ENCODE measurements at regions not wholly inside any gene's neighbourhood (a gene's known extent, or its start where the extent isn't known, plus 50 kb on each side); places are given as distances from the start of the nearest gene placed in this dataset.

GRCh38 chr2:34178482-34178881, 579.4 kb upstream of the FAM98A start:
- TF ChIP-seq, protein P1, sequence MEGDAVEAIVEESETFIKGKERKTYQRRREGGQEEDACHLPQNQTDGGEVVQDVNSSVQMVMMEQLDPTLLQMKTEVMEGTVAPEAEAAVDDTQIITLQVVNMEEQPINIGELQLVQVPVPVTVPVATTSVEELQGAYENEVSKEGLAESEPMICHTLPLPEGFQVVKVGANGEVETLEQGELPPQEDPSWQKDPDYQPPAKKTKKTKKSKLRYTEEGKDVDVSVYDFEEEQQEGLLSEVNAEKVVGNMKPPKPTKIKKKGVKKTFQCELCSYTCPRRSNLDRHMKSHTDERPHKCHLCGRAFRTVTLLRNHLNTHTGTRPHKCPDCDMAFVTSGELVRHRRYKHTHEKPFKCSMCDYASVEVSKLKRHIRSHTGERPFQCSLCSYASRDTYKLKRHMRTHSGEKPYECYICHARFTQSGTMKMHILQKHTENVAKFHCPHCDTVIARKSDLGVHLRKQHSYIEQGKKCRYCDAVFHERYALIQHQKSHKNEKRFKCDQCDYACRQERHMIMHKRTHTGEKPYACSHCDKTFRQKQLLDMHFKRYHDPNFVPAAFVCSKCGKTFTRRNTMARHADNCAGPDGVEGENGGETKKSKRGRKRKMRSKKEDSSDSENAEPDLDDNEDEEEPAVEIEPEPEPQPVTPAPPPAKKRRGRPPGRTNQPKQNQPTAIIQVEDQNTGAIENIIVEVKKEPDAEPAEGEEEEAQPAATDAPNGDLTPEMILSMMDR (conservative IDR thresholded peaks at IDR 0.05; ENCODE audit: low read length): no peak
- no peak for TF ChIP-seq EZH2phosphoT487 (IDR thresholded peaks at IDR 0.05; ENCODE audit: borderline replicate concordance, low read depth, low read length)

All from OCI-LY7 (cell line).